K562 (cell line): ENCODE measurements at regions not wholly inside any gene's neighbourhood (a gene's known extent, or its start where the extent isn't known, plus 50 kb on each side); places are given as distances from the start of the nearest gene placed in this dataset.

Source experiments
- EP300 ChIP-seq: IDR thresholded peaks from 2 replicates; pipeline ENCODE4 v1.6.1; 2012; ENCODE audit warnings: low read length, improper control_type of control experiment
- ESRRA ChIP-seq: fragments of 450-650 bp; IDR thresholded peaks from 2 replicates; pipeline ENCODE4 v1.6.1; 2014; ENCODE audit warnings: low read depth, mild to moderate bottlenecking, moderate library complexity, borderline replicate concordance
- ESRRB ChIP-seq: fragments of 250-450 bp; sonication (Bioruptor Pico); IDR thresholded peaks from 2 replicates; pipeline ENCODE4 v1.5.0; 2020; ENCODE audit warnings: mild to moderate bottlenecking, moderate library complexity, borderline replicate concordance
- HNRNPLL ChIP-seq: fragments of 200-400 bp; formaldehyde crosslinking; IDR thresholded peaks from 2 replicates; pipeline ENCODE4 v1.6.1; 2017; ENCODE audit warnings: low read length, low read depth, mild to moderate bottlenecking; ENCODE audit not compliant: poor library complexity, severe bottlenecking
- L3MBTL2 ChIP-seq: fragments of 450-650 bp; IDR thresholded peaks from 2 replicates; pipeline ENCODE4 v1.6.1; 2016; ENCODE audit warnings: mild to moderate bottlenecking, moderate library complexity
- SMC3 ChIP-seq: conservative IDR thresholded peaks from 2 replicates; pipeline ENCODE4 v1.6.1; 2011; ENCODE audit warnings: low read depth, low read length, improper control_type of control experiment; ENCODE audit not compliant: insufficient read depth
- TRIM24 ChIP-seq, 2 experiments: fragments of 450-650 bp; IDR thresholded peaks; 2 replicates each; pipeline ENCODE4 v1.6.1; 2016
- TF ChIP-seq, protein P1 (sequence below): IDR thresholded peaks from 3 replicates; pipeline ENCODE4 v1.6.1; 2011; ENCODE audit warnings: borderline replicate concordance, mild to moderate bottlenecking; ENCODE audit not compliant: insufficient read length, insufficient read depth
- TF ChIP-seq, protein P2 (sequence below), 3 experiments: IDR thresholded peaks in 2 of 3; conservative IDR thresholded peaks in 1 of 3; 2 replicates each; pipeline ENCODE4 v1.5.1; 2011 to 2012; ENCODE audit warnings: low read length in 3 of 3, mild to moderate bottlenecking in 3 of 3, control low read depth in 2 of 3, improper control_type of control experiment in 1 of 3, inconsistent platforms in 1 of 3, low read depth in 1 of 3, mixed read lengths in 1 of 3, moderate library complexity in 1 of 3; ENCODE audit not compliant: insufficient read depth in 2 of 3
- TF ChIP-seq, protein P3 (sequence below): sonication (generic); formaldehyde crosslinking; IDR thresholded peaks from 2 replicates; pipeline ENCODE4 v1.5.0; 2020; ENCODE audit warnings: missing genetic modification reagents

DNA sequence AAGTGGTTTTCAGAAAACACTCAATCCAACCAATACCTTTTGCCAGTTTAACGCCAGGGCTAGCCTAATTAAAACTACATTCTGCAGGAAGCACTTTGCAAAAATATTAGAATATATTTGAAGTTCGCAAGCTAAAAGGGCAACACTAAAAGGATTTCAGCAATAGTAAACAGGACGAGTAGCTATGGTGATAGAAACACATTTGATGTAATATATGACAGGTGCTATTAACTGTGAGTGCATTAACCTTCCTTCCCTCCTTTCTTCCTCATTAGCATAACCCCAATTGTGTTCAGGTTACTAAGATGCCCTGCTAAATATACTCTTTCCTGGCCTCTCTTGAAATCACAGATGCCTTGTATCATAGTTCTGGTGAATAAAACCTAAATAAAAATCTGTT lies 85.6 kb upstream of the TMCC3 start:
- TF ChIP-seq, protein P1, sequence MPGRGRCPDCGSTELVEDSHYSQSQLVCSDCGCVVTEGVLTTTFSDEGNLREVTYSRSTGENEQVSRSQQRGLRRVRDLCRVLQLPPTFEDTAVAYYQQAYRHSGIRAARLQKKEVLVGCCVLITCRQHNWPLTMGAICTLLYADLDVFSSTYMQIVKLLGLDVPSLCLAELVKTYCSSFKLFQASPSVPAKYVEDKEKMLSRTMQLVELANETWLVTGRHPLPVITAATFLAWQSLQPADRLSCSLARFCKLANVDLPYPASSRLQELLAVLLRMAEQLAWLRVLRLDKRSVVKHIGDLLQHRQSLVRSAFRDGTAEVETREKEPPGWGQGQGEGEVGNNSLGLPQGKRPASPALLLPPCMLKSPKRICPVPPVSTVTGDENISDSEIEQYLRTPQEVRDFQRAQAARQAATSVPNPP = no peak
- TF ChIP-seq HNRNPLL (no peak), ESRRB (CRISPR knock-in tag) (no peak), SMC3 (no peak), TRIM24 (IDR thresholded peaks at IDR 0.05) (no peak), ESRRA (no peak), EP300 (no peak), L3MBTL2 (no peak)
- TF ChIP-seq, protein P2, sequence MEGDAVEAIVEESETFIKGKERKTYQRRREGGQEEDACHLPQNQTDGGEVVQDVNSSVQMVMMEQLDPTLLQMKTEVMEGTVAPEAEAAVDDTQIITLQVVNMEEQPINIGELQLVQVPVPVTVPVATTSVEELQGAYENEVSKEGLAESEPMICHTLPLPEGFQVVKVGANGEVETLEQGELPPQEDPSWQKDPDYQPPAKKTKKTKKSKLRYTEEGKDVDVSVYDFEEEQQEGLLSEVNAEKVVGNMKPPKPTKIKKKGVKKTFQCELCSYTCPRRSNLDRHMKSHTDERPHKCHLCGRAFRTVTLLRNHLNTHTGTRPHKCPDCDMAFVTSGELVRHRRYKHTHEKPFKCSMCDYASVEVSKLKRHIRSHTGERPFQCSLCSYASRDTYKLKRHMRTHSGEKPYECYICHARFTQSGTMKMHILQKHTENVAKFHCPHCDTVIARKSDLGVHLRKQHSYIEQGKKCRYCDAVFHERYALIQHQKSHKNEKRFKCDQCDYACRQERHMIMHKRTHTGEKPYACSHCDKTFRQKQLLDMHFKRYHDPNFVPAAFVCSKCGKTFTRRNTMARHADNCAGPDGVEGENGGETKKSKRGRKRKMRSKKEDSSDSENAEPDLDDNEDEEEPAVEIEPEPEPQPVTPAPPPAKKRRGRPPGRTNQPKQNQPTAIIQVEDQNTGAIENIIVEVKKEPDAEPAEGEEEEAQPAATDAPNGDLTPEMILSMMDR (IDR thresholded peaks at IDR 0.05 in 2 of 3, conservative IDR thresholded peaks at IDR 0.05 in 1 of 3; ENCODE audit: insufficient read depth in 2 of 3, low read depth in 1 of 3, low read length in 3 of 3) = no peak
- TF ChIP-seq, protein P3, sequence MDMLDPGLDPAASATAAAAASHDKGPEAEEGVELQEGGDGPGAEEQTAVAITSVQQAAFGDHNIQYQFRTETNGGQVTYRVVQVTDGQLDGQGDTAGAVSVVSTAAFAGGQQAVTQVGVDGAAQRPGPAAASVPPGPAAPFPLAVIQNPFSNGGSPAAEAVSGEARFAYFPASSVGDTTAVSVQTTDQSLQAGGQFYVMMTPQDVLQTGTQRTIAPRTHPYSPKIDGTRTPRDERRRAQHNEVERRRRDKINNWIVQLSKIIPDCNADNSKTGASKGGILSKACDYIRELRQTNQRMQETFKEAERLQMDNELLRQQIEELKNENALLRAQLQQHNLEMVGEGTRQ (CRISPR knock-in tag) = no peak
